HEK293 (cell line): ENCODE measurements at regions not wholly inside any gene's neighbourhood (a gene's known extent, or its start where the extent isn't known, plus 50 kb on each side); places are given as distances from the start of the nearest gene placed in this dataset.

Experiments
- CTCF ChIA-PET: fragments of 350-600 bp; formaldehyde crosslinking; extraction: SDS; loops from one replicate; lab custom pipeline; 2021; ENCODE audit warnings: antibody characterized with exemption; lab: Yijun Ruan, JAX
- POLR2A ChIA-PET: fragments of 300-600 bp; formaldehyde crosslinking; extraction: SDS; loops from one replicate; lab custom pipeline; 2020; ENCODE audit warnings: antibody characterized with exemption, inconsistent platforms; lab: Yijun Ruan, JAX
- H3K27ac ChIP-seq: fragments of 200-500 bp; sonication (Bioruptor generic); 2 replicates; pipeline ENCODE4 v1.5.1; 2014; ENCODE audit warnings: low read depth, low read length, control low read depth, inconsistent platforms; ENCODE audit errors: extremely low read depth
- H3K36me3 ChIP-seq, 2 experiments: fragments of 200-500 bp in 1 of 2; sonication (Bioruptor generic) in 1 of 2; 1 replicate in 1 of 2; 2 replicates in 1 of 2; pipeline ENCODE4 v1.5.1; 2014 to 2017; ENCODE audit warnings: inconsistent platforms in 2 of 2, low read length in 2 of 2; ENCODE audit not compliant: control insufficient read depth in 2 of 2, insufficient read depth in 1 of 2
- H3K4me1 ChIP-seq: fragments of 200-500 bp; sonication (Bioruptor generic); 2 replicates; pipeline ENCODE4 v1.5.1; 2014; ENCODE audit warnings: mild to moderate bottlenecking, low read length, inconsistent platforms; ENCODE audit not compliant: control insufficient read depth, insufficient read depth
- H3K4me3 ChIP-seq: 2 replicates; pipeline ENCODE4 v1.5.1; 2011; ENCODE audit warnings: low read depth, mild to moderate bottlenecking, control low read depth, low read length, moderate library complexity
- H3K9me3 ChIP-seq: fragments of 200-500 bp; sonication (Bioruptor generic); 2 replicates; pipeline ENCODE4 v1.5.1; 2014; ENCODE audit warnings: low read depth, low read length, inconsistent platforms; ENCODE audit not compliant: control insufficient read depth, insufficient read depth
- GLIS1 ChIP-seq: fragments of 450-650 bp; formaldehyde crosslinking; IDR thresholded peaks from 2 replicates; pipeline ENCODE4 v1.5.1; 2016; ENCODE audit warnings: missing biosample characterization, missing genetic modification characterization
- HIC1 ChIP-seq: fragments of 450-650 bp; formaldehyde crosslinking; IDR thresholded peaks from 2 replicates; pipeline ENCODE4 v1.5.1; 2016; ENCODE audit warnings: missing biosample characterization, missing genetic modification characterization
- HOXC10 ChIP-seq: sonication (generic); formaldehyde crosslinking; IDR thresholded peaks from 2 replicates; pipeline ENCODE4 v1.8.1; 2023; ENCODE audit warnings: mild to moderate bottlenecking, missing genetic modification reagents
- KLF8 ChIP-seq: fragments of 450-650 bp; formaldehyde crosslinking; IDR thresholded peaks from 2 replicates; pipeline ENCODE4 v1.5.1; 2016; ENCODE audit warnings: missing biosample characterization, missing genetic modification characterization
- MYNN ChIP-seq: fragments of 450-650 bp; formaldehyde crosslinking; IDR thresholded peaks from 2 replicates; pipeline ENCODE4 v1.5.1; 2016; ENCODE audit warnings: missing biosample characterization, missing genetic modification characterization, borderline replicate concordance
- SCRT2 ChIP-seq: fragments of 450-650 bp; formaldehyde crosslinking; IDR thresholded peaks from 2 replicates; pipeline ENCODE4 v1.5.1; 2016; ENCODE audit warnings: missing biosample characterization, missing genetic modification characterization
- SETDB1 ChIP-seq: IDR thresholded peaks from one replicate; pipeline ENCODE4 v1.6.1; 2017; ENCODE audit warnings: mild to moderate bottlenecking, low read length, moderate library complexity, mixed read lengths; ENCODE audit not compliant: insufficient read length
- ZBTB7A ChIP-seq: fragments of 450-650 bp; formaldehyde crosslinking; IDR thresholded peaks from 2 replicates; pipeline ENCODE4 v1.5.1; 2016; ENCODE audit warnings: low read depth, missing biosample characterization, missing genetic modification characterization
- ZNF133 ChIP-seq: fragments of 450-650 bp; formaldehyde crosslinking; IDR thresholded peaks from 2 replicates; pipeline ENCODE4 v1.5.1; 2016; ENCODE audit warnings: missing biosample characterization, missing genetic modification characterization
- ZNF146 ChIP-seq: fragments of 450-650 bp; formaldehyde crosslinking; IDR thresholded peaks from 2 replicates; pipeline ENCODE4 v1.5.1; 2016; ENCODE audit warnings: missing biosample characterization, missing genetic modification characterization
- ZNF26 ChIP-seq: fragments of 450-650 bp; formaldehyde crosslinking; IDR thresholded peaks from 2 replicates; pipeline ENCODE4 v1.5.1; 2016; ENCODE audit warnings: missing biosample characterization, missing genetic modification characterization
- ZNF404 ChIP-seq: fragments of 450-650 bp; formaldehyde crosslinking; IDR thresholded peaks from 2 replicates; pipeline ENCODE4 v1.5.1; 2017; ENCODE audit warnings: missing biosample characterization, missing genetic modification characterization
- ZNF555 ChIP-seq: fragments of 450-650 bp; formaldehyde crosslinking; conservative IDR thresholded peaks from 2 replicates; pipeline ENCODE4 v1.5.1; 2017; ENCODE audit warnings: missing biosample characterization, mild to moderate bottlenecking, missing genetic modification characterization, inconsistent platforms
- ZNF596 ChIP-seq: fragments of 450-650 bp; IDR thresholded peaks from 2 replicates; pipeline ENCODE4 v1.5.0; 2018; ENCODE audit warnings: missing biosample characterization, mild to moderate bottlenecking, missing genetic modification characterization, moderate library complexity
- ZNF670 ChIP-seq: fragments of 450-650 bp; formaldehyde crosslinking; IDR thresholded peaks from 2 replicates; pipeline ENCODE4 v1.5.1; 2016; ENCODE audit warnings: missing biosample characterization, missing genetic modification characterization, low read depth
- ZNF785 ChIP-seq: fragments of 450-650 bp; formaldehyde crosslinking; IDR thresholded peaks from 2 replicates; pipeline ENCODE4 v1.5.1; 2016; ENCODE audit warnings: missing biosample characterization, missing genetic modification characterization
- TF ChIP-seq, protein P1 (sequence below): IDR thresholded peaks from 2 replicates; pipeline ENCODE4 v1.6.1; 2011; ENCODE audit warnings: mild to moderate bottlenecking, low read depth, low read length, borderline replicate concordance
- TF ChIP-seq, protein P2 (sequence below): fragments of 450-650 bp; formaldehyde crosslinking; IDR thresholded peaks from 2 replicates; pipeline ENCODE4 v1.5.1; 2016; ENCODE audit warnings: missing biosample characterization, missing genetic modification characterization
- TF ChIP-seq, protein P3 (sequence below): fragments of 450-650 bp; formaldehyde crosslinking; IDR thresholded peaks from 2 replicates; pipeline ENCODE4 v1.5.0; 2017; ENCODE audit warnings: missing biosample characterization, missing genetic modification characterization, borderline replicate concordance
- TF ChIP-seq, protein P4 (sequence below): fragments of 450-650 bp; formaldehyde crosslinking; IDR thresholded peaks from 2 replicates; pipeline ENCODE4 v1.5.1; 2016; ENCODE audit warnings: missing biosample characterization, missing genetic modification characterization, borderline replicate concordance

GRCh38 chr3:71930056-71930991, 145.4 kb upstream of the PROK2 start:
- POLR2A ChIA-PET: no interaction called here
- CTCF ChIA-PET: interaction anchor here (0.6 to 1.5 kb wide), 8 partner anchors 9 to 892 kb away, joined by 3 to 6 read pairs (median 4); no protein-coding TSS in a partner anchor
- H3K27ac ChIP-seq: no peak overlapping the region
- no peaks in the 10 kb centered on the region for H3K36me3 ChIP-seq
- H3K9me3 ChIP-seq: no peaks in the 10 kb centered on the region
- H3K4me1 ChIP-seq: no peaks in the 10 kb centered on the region
- TF ChIP-seq HOXC10 (CRISPR knock-in tag) (no peak), SETDB1 (no peak), KLF8 (tag by site-specific recombination) (no peak), ZBTB7A (tag by site-specific recombination) (no peak), ZNF555 (tag by site-specific recombination) (no peak), SCRT2 (tag by site-specific recombination) (peak; percentile 79)
- TF ChIP-seq, protein P1, sequence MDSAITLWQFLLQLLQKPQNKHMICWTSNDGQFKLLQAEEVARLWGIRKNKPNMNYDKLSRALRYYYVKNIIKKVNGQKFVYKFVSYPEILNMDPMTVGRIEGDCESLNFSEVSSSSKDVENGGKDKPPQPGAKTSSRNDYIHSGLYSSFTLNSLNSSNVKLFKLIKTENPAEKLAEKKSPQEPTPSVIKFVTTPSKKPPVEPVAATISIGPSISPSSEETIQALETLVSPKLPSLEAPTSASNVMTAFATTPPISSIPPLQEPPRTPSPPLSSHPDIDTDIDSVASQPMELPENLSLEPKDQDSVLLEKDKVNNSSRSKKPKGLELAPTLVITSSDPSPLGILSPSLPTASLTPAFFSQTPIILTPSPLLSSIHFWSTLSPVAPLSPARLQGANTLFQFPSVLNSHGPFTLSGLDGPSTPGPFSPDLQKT: no peak
- TF ChIP-seq, protein P2, sequence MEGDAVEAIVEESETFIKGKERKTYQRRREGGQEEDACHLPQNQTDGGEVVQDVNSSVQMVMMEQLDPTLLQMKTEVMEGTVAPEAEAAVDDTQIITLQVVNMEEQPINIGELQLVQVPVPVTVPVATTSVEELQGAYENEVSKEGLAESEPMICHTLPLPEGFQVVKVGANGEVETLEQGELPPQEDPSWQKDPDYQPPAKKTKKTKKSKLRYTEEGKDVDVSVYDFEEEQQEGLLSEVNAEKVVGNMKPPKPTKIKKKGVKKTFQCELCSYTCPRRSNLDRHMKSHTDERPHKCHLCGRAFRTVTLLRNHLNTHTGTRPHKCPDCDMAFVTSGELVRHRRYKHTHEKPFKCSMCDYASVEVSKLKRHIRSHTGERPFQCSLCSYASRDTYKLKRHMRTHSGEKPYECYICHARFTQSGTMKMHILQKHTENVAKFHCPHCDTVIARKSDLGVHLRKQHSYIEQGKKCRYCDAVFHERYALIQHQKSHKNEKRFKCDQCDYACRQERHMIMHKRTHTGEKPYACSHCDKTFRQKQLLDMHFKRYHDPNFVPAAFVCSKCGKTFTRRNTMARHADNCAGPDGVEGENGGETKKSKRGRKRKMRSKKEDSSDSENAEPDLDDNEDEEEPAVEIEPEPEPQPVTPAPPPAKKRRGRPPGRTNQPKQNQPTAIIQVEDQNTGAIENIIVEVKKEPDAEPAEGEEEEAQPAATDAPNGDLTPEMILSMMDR (tag by site-specific recombination): peak; percentile 43; the same call in 1 of the 2 replicates
- H3K4me3 ChIP-seq: no peak overlapping the region

GRCh38 chr3:71928212-71928611, 143.3 kb upstream of the PROK2 start:
- TF ChIP-seq MYNN (tag by site-specific recombination): no peak
- no peak for TF ChIP-seq ZNF785 (tag by site-specific recombination)
- no peak for TF ChIP-seq ZNF404 (tag by site-specific recombination)
- TF ChIP-seq GLIS1 (tag by site-specific recombination): no peak
- TF ChIP-seq, protein P3, sequence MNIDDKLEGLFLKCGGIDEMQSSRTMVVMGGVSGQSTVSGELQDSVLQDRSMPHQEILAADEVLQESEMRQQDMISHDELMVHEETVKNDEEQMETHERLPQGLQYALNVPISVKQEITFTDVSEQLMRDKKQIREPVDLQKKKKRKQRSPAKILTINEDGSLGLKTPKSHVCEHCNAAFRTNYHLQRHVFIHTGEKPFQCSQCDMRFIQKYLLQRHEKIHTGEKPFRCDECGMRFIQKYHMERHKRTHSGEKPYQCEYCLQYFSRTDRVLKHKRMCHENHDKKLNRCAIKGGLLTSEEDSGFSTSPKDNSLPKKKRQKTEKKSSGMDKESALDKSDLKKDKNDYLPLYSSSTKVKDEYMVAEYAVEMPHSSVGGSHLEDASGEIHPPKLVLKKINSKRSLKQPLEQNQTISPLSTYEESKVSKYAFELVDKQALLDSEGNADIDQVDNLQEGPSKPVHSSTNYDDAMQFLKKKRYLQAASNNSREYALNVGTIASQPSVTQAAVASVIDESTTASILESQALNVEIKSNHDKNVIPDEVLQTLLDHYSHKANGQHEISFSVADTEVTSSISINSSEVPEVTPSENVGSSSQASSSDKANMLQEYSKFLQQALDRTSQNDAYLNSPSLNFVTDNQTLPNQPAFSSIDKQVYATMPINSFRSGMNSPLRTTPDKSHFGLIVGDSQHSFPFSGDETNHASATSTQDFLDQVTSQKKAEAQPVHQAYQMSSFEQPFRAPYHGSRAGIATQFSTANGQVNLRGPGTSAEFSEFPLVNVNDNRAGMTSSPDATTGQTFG (tag by site-specific recombination): no peak
- no peak for TF ChIP-seq ZNF146
- no peak for TF ChIP-seq ZNF26
- no peak for TF ChIP-seq ZNF596 (tag by site-specific recombination)
- no peak for TF ChIP-seq ZNF670 (tag by site-specific recombination)
- no peak for TF ChIP-seq HIC1 (tag by site-specific recombination)
- TF ChIP-seq, protein P4, sequence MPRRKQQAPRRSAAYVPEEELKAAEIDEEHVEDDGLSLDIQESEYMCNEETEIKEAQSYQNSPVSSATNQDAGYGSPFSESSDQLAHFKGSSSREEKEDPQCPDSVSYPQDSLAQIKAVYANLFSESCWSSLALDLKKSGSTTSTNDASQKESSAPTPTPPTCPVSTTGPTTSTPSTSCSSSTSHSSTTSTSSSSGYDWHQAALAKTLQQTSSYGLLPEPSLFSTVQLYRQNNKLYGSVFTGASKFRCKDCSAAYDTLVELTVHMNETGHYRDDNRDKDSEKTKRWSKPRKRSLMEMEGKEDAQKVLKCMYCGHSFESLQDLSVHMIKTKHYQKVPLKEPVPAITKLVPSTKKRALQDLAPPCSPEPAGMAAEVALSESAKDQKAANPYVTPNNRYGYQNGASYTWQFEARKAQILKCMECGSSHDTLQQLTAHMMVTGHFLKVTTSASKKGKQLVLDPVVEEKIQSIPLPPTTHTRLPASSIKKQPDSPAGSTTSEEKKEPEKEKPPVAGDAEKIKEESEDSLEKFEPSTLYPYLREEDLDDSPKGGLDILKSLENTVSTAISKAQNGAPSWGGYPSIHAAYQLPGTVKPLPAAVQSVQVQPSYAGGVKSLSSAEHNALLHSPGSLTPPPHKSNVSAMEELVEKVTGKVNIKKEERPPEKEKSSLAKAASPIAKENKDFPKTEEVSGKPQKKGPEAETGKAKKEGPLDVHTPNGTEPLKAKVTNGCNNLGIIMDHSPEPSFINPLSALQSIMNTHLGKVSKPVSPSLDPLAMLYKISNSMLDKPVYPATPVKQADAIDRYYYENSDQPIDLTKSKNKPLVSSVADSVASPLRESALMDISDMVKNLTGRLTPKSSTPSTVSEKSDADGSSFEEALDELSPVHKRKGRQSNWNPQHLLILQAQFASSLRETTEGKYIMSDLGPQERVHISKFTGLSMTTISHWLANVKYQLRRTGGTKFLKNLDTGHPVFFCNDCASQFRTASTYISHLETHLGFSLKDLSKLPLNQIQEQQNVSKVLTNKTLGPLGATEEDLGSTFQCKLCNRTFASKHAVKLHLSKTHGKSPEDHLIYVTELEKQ (tag by site-specific recombination): no peak
- TF ChIP-seq ZNF133 (tag by site-specific recombination): no peak
- Histone ChIP-seq H3K9me3 (no peaks in the 10 kb centered on the region), H3K27ac (no peak overlapping the region), H3K36me3 (no peaks in the 10 kb centered on the region), H3K4me3 (no peak overlapping the region), H3K4me1 (no peaks in the 10 kb centered on the region)
- POLR2A ChIA-PET: no interaction called here
- CTCF ChIA-PET: interaction anchor here (0.7 to 1.4 kb wide), 3 partner anchors 9 to 358 kb away, joined by 3 read pairs; no protein-coding TSS in a partner anchor
